ENCODE measurements at regions not wholly inside any gene's neighbourhood (a gene's known extent, or its start where the extent isn't known, plus 50 kb on each side); places are given as distances from the start of the nearest gene placed in this dataset.

- no peak for TF ChIP-seq CTCF (conservative IDR thresholded peaks at IDR 0.05; ENCODE audit: low read depth, low read length)
- no peak for TF ChIP-seq EZH2 (IDR thresholded peaks at IDR 0.05; ENCODE audit: low read length, unreplicated experiment)
Measured at GRCh38 chr18:46220116-46220515, 115.9 kb downstream of the HAUS1 start.
